Activated CD8-positive, alpha-beta T cell treated with anti-CD3 and anti-CD28 coated beads for 36 hours (primary cell): ENCODE measurements at regions not wholly inside any gene's neighbourhood (a gene's known extent, or its start where the extent isn't known, plus 50 kb on each side); places are given as distances from the start of the nearest gene placed in this dataset.

ENCODE experiments used
- ATAC-seq: fragments of 200-7000 bp; cut with Tn5 transposase; one replicate; pipeline ENCODE4 v1.10.0; 2021; ENCODE audit warnings: mild to moderate bottlenecking, moderate library complexity
- CTCF ChIA-PET: fragments of 350-600 bp; sonication (Branson Sonifier 250); formaldehyde crosslinking; loops from one replicate; lab custom pipeline; 2021; ENCODE audit warnings: antibody characterized with exemption; lab: Charles Lee
- POLR2A ChIA-PET: fragments of 350-600 bp; sonication (Branson Sonifier 250); formaldehyde crosslinking; loops from one replicate; lab custom pipeline; 2021; ENCODE audit warnings: antibody characterized with exemption; lab: Charles Lee
- DNase-seq: peaks from one replicate; pipeline ENCODE4 v3.0.0-alpha.2; 2020
- H3K27ac Mint-ChIP-seq: one replicate; pipeline ENCODE4 v1.8.0; 2021; ENCODE audit warnings: mild to moderate bottlenecking, mixed read lengths
- H3K27me3 Mint-ChIP-seq: one replicate; pipeline ENCODE4 v1.8.0; 2021; ENCODE audit warnings: mixed read lengths
- H3K36me3 Mint-ChIP-seq: one replicate; pipeline ENCODE4 v1.8.0; 2021; ENCODE audit warnings: low read depth, mixed read lengths
- H3K4me1 Mint-ChIP-seq: one replicate; pipeline ENCODE4 v1.8.0; 2021; ENCODE audit warnings: low read depth, mixed read lengths
- H3K4me3 Mint-ChIP-seq: one replicate; pipeline ENCODE4 v1.8.0; 2021; ENCODE audit warnings: mild to moderate bottlenecking, moderate library complexity, mixed read lengths
- H3K9me3 Mint-ChIP-seq: one replicate; pipeline ENCODE4 v1.8.0; 2021; ENCODE audit warnings: mixed read lengths
- intact Hi-C: fragments of 100-400 bp; cut with micrococcal nuclease; formaldehyde crosslinking; loops from one replicate; pipeline ENCODE4 v1.10.0; 2022
- TF ChIP-seq, protein P1 (sequence below): fragments of 200-600 bp; IDR thresholded peaks from one replicate; pipeline ENCODE4 v1.8.0; 2022; ENCODE audit warnings: antibody characterized with exemption, mild to moderate bottlenecking

GRCh38 chr1:106677721-106678120, 378.8 kb upstream of the PRMT6 start:
- intact Hi-C loops = no loop called here
- CTCF ChIA-PET = no interaction called here
- no peaks in the 10 kb centered on the region for H3K27me3 Mint-ChIP-seq

GRCh38 chr1:106678279-106679050, 378.0 kb upstream of the PRMT6 start:
- no peaks in the 10 kb centered on the region for H3K4me1 Mint-ChIP-seq
- intact Hi-C loops = no loop called here
- no peaks in the 10 kb centered on the region for H3K36me3 Mint-ChIP-seq
- CTCF ChIA-PET = no interaction called here
- POLR2A ChIA-PET = no interaction called here
- no peak for ATAC-seq
- TF ChIP-seq, protein P1, sequence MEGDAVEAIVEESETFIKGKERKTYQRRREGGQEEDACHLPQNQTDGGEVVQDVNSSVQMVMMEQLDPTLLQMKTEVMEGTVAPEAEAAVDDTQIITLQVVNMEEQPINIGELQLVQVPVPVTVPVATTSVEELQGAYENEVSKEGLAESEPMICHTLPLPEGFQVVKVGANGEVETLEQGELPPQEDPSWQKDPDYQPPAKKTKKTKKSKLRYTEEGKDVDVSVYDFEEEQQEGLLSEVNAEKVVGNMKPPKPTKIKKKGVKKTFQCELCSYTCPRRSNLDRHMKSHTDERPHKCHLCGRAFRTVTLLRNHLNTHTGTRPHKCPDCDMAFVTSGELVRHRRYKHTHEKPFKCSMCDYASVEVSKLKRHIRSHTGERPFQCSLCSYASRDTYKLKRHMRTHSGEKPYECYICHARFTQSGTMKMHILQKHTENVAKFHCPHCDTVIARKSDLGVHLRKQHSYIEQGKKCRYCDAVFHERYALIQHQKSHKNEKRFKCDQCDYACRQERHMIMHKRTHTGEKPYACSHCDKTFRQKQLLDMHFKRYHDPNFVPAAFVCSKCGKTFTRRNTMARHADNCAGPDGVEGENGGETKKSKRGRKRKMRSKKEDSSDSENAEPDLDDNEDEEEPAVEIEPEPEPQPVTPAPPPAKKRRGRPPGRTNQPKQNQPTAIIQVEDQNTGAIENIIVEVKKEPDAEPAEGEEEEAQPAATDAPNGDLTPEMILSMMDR = no peak
- no peaks in the 10 kb centered on the region for H3K9me3 Mint-ChIP-seq
- no peak overlapping the region for H3K27ac Mint-ChIP-seq
- no peak overlapping the region for H3K4me3 Mint-ChIP-seq
- H3K27me3 Mint-ChIP-seq = no peaks in the 10 kb centered on the region
- DNase-seq = no peak

More at GRCh38 chr1:106677721-106678120, 378.8 kb upstream of the PRMT6 start:
- ATAC-seq (no peak), DNase-seq (no peak)
- no peaks in the 10 kb centered on the region for H3K9me3 Mint-ChIP-seq
- H3K27ac Mint-ChIP-seq = no peak overlapping the region
- TF ChIP-seq, protein P1 = no peak
- H3K36me3 Mint-ChIP-seq = no peaks in the 10 kb centered on the region
- H3K4me3 Mint-ChIP-seq = no peak overlapping the region
- POLR2A ChIA-PET = interaction anchor here (0.6 kb wide), 1 partner anchor 172 kb away, joined by 5 read pairs; no protein-coding TSS in a partner anchor
- no peaks in the 10 kb centered on the region for H3K4me1 Mint-ChIP-seq

DNA sequence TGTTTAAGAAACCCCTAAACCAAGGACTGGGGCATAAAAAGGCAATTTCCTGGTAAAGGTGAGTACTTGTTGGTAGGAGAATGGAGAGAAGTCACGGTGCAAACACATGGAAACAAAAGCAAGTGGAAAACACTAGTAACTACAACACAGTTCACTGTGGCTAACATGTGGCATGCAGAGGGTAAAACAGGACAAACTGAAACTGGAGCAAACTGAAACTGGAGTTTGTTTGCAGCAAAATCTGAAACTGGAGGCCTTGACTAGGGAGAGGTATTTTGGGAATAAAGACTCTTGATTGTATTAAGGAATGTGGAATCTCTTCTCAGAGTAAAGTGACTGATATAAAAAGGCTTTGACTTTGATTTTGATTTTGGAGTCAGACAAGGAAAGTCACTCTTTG, 376.3 kb upstream of the PRMT6 start:
- Mint-ChIP-seq H3K4me3 (no peak overlapping the region), H3K9me3 (no peaks in the 10 kb centered on the region), H3K36me3 (no peaks in the 10 kb centered on the region), H3K4me1 (no peaks in the 10 kb centered on the region), H3K27ac (no peak overlapping the region), H3K27me3 (no peaks in the 10 kb centered on the region)
- no peak for DNase-seq
- ChIA-PET CTCF (no interaction called here), POLR2A (no interaction called here)
- TF ChIP-seq, protein P1 = no peak
- no peak for ATAC-seq
- intact Hi-C loops = no loop called here

- H3K36me3 Mint-ChIP-seq = no peaks in the 10 kb centered on the region
- ATAC-seq = no peak
- POLR2A ChIA-PET = interaction anchor here (0.6 kb wide), 1 partner anchor 587 kb away, joined by 3 read pairs; no protein-coding TSS in a partner anchor
- no peaks in the 10 kb centered on the region for H3K4me1 Mint-ChIP-seq
- DNase-seq = no peak
- CTCF ChIA-PET = no interaction called here
- H3K27me3 Mint-ChIP-seq = no peaks in the 10 kb centered on the region
- TF ChIP-seq, protein P1 = no peak
- intact Hi-C loops = no loop called here
- H3K9me3 Mint-ChIP-seq = no peaks in the 10 kb centered on the region
- no peak overlapping the region for H3K27ac Mint-ChIP-seq
- H3K4me3 Mint-ChIP-seq = no peak overlapping the region
Measured at GRCh38 chr1:106680776-106681344, 375.6 kb upstream of the PRMT6 start.

- H3K9me3 Mint-ChIP-seq = no peaks in the 10 kb centered on the region
- H3K4me3 Mint-ChIP-seq = no peak overlapping the region
- H3K36me3 Mint-ChIP-seq = no peaks in the 10 kb centered on the region
- DNase-seq = no peak
- H3K27ac Mint-ChIP-seq = no peak overlapping the region
- TF ChIP-seq, protein P1 = no peak
- ChIA-PET CTCF (no interaction called here), POLR2A (no interaction called here)
- intact Hi-C loops = no loop called here
- ATAC-seq = no peak
- no peaks in the 10 kb centered on the region for H3K4me1 Mint-ChIP-seq
- H3K27me3 Mint-ChIP-seq = no peaks in the 10 kb centered on the region
Measured at GRCh38 chr1:106681939-106682522, 374.4 kb upstream of the PRMT6 start.
